GM21447 (cell line): ENCODE measurements at regions not wholly inside any gene's neighbourhood (a gene's known extent, or its start where the extent isn't known, plus 50 kb on each side); places are given as distances from the start of the nearest gene placed in this dataset.

Experiments used
- ATAC-seq: cut with Tn5 transposase; IDR thresholded peaks from one replicate; pipeline ENCODE4 v1.9.1; 2021; ENCODE audit not compliant: unreplicated experiment

GRCh38 chr10:83164156-83164555, 975.2 kb upstream of the GHITM start:
- no peak for ATAC-seq

- no peak for ATAC-seq
Measured at GRCh38 chr10:83165265-83165664, 974.0 kb upstream of the GHITM start.

DNA sequence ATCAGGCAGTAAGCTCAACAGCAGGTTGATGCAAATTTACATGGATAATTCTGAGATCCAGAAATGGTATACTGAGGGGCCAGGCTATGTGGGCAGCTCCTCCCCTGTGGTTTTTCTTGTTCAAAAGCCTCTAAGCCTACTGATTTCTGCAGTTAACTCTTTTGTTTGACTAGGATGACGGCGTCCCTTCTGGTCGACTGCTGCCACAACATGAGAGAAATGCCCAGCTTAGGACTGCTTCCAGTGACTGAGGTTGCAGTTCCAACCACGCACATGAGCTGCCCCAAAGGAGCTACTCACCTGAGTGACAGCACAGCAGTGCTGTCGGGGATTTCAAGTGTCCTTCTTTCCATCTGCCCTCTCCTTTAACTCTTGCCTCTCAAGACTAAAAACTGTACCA, 973.0 kb upstream of the GHITM start:
- no peak for ATAC-seq

GRCh38 chr10:83167081-83167480, 972.2 kb upstream of the GHITM start:
- no peak for ATAC-seq

DNA sequence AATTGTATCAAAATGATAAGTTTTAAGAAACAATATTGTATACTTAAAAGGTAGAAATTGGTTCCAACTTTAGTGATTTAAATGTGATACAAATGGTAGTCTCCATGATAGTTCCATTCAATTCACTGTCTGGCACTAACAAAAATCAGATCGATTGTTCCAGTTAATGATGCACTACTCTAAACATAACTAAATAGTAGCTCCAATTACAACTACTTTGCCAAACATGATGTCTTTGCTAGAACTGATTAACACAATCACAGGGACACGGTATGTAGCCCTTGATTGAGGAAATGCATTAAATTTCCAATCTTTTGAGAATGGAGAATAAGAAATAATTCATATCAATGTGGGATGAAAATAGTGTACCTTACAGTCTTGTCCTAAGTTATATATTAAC, 962.4 kb upstream of the GHITM start:
- ATAC-seq = no peak

- ATAC-seq = no peak
Measured at GRCh38 chr10:83178526-83178925, 960.8 kb upstream of the GHITM start.

GRCh38 chr10:83179371-83179770, 959.9 kb upstream of the GHITM start:
- ATAC-seq = no peak

GRCh38 chr10:83182076-83182475, 957.2 kb upstream of the GHITM start:
- no peak for ATAC-seq

GRCh38 chr10:83184641-83185040, 954.7 kb upstream of the GHITM start:
- ATAC-seq = no peak

GRCh38 chr10:83190614-83191013, 948.7 kb upstream of the GHITM start:
- ATAC-seq = no peak

DNA sequence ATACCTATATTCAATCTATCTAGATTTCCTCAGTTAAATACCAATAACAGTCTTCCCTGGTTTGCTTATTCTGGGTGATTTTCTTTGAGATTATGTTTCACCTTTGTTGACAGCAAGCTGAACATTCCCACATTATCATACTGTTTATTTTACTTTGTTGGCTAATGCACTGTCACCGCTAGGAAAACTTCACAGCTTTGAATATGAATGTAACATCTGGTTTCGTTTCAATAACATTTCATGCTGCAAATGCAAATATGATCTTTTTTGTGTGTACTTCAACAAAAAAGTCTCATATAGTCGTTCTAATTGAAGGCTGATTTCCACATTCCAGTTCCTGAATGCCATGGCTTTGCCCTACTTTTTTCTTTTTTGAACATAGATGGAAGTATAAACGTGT, 946.3 kb upstream of the GHITM start:
- ATAC-seq = no peak

GRCh38 chr10:83195021-83195420, 944.3 kb upstream of the GHITM start:
- ATAC-seq = no peak

DNA sequence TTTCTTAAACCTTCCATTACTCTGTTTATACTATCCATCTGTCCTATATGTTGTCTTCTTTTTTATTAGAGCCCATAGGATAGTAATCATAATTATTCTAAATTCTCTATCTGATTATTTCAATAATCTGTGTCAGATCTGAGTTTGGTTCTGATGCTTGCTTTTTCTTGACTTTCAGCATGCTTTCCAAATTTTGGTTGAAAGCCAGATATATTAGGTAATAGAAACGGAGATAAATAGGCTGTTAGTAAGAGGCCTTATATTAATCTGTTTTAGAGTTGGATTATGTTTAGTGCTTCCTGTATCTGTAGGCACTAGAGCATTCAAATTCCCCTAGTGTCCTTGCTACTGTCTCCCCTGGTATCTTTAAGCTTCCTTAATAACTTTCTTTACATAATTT, 939.9 kb upstream of the GHITM start:
- ATAC-seq = no peak

DNA sequence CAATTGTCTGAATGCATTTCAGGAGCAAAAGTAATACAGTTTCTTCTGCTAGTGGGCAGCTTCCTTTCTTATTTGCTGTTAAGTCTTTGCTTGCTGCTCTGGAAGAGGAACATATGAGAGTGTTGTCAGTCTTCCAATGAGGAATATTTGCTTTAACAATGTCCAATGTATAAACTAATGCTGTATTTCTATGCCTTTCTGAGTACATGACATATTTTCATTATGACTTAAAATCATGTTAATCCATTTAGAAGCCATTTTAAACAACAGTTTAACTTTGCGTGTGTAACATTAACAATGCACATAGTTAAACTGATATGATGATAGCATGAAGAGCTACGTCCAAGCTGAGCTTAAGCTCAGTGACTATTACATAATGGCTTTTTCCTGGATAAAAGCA, 933.4 kb upstream of the GHITM start:
- ATAC-seq = no peak

DNA sequence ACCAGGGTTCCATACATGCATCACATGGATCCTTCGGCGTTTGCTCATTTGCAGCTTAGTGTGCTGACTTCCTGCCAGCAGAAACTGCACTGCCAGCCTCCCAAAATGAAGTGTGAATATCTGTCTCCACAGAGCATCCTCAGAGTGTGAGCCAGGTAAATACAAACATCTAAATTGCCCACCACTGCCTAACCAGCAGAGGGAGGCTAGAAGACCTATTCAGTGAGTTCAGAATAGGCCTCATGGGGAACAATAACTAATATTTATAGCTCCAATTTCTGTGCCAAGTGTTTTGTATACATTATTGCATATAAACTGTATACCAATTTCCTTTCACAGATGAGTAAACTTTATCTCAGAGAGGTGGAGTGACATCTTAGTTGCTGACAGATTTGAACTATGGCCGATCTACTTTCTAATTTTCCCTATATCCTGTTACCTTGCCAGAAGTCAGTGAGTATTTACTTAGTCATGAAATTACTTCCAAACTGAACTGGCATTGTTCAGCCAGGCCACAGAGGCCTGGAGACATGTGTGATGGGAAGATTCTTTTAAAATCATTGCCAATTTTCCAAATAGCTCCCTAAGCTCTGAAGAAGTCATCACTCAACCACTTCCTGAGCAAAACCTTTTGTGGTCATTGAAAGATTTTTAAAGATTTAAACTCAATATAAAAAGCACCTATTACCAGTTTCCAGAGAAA, 926.5 kb upstream of the GHITM start:
- ATAC-seq = no peak

- ATAC-seq = no peak
Measured at GRCh38 chr10:83214136-83214535, 925.2 kb upstream of the GHITM start.

- no peak for ATAC-seq
Measured at GRCh38 chr10:83218205-83218604, 921.1 kb upstream of the GHITM start.

DNA sequence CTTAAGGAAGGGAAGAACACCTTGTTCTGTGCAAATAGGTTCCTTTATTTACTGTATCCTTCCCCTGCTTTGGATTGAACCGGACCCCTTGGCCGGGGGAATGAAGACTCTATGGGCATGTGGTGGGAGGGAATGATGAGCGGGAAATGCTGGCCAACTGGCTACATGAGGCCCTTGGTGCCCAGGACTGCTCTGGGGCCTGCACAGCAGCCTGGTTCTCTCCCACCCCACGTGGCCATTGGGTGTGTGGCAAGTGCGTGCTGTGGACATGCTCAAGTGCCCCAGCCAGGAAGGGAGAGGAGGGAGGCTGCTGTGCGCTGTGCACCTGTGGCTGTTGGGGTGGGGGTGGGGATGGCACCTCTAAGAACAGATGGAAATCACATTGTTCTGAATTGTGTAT, 917.0 kb upstream of the GHITM start:
- no peak for ATAC-seq

GRCh38 chr10:83222832-83223742, 916.2 kb upstream of the GHITM start:
- no peak for ATAC-seq

DNA sequence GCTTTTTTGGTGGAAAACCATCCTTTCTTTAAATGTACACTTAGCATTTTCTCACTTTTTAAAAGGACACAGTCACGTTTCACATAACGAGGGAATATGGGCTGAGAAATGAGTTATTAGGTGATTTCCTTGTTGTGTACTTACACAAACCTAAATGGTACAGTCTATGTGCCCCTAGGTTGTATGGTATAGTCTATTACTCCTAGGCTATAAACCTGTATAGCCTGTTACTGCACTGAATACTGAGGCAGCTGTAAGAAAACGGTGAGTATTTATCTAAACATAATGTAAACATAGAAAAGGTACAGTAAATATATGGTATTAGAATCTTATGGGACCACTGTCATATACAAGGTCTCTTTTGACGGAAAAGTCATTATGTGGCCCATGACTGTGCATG, 913.5 kb upstream of the GHITM start:
- no peak for ATAC-seq

DNA sequence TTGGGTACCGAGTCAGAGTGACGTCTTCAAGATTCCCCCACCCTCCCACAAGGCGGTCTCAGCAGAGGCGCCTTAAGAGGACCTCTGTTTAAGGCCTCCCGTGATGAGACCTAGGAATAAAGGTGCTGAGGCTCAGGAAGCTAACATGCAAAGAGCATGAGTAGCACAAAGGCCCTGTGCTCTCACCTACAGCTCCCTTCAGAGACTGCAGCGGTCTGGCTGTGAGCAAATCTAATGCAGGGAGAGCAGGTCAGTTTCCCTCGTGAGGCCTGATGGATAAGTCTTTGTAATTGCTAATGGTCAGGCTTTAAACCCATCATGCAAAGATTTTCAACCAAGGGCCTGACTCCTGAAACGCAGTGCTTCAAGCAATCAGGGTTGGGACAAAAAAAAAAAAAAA, 909.3 kb upstream of the GHITM start:
- no peak for ATAC-seq

- ATAC-seq = no peak
Measured at GRCh38 chr10:83233691-83234090, 905.6 kb upstream of the GHITM start.
